NK-92 treated with Interleukin-12 subunit alpha and Interleukin-12 subunit beta, amount 100 ng/mL, for 24 hours (cell line): ENCODE measurements at regions not wholly inside any gene's neighbourhood (a gene's known extent, or its start where the extent isn't known, plus 50 kb on each side); places are given as distances from the start of the nearest gene placed in this dataset.

Source experiments
- DNase-seq: peaks from one replicate; lab custom pipeline; 2025; lab: John Stamatoyannopoulos, UW

DNA sequence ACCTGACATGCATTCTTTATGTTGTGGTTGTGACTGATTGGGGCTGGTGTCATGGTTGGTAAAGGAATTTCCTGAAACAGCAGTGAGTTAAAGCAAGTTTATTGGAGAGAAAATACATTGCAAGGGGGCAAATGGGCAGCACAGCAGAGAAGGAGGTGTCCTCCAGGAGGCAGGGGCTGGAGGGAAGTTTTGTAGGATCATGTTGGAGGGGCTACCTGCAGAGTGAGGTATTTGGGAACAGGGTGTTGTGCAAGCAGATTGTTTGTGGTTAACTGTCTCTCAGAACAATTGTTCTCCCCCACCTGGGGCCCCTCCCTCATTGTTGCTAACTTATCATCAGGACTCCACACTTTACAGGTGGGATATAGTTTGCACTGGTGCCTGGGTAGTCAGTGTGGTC, 196.0 kb downstream of the NSUN3 start:
- DNase-seq, result no peak

- no peak for DNase-seq
These were observed 196.4 kb downstream of the NSUN3 start for GRCh38 chr3:94259291-94259690.

DNA sequence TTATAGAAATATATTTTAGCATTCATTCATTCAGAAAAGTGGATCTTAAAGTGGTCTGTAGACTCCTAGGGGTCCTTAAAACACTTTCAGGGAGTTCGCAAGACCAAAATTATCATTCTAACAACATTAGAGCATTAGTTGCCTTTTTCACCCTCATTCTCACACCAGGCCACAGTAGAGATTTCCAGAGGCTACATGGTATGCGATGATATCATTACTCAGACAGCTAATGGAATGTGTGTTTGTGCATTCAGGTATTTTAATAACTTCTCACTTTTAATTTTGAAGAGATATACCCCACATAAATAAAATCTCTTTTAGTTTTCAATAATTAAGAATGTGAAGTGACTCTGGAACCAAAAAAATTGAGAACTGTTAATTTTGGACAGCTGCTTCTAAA, 206.9 kb downstream of the NSUN3 start:
- DNase-seq, result no peak

GRCh38 chr3:94272016-94272415, 209.2 kb downstream of the NSUN3 start:
- DNase-seq, result no peak

DNA sequence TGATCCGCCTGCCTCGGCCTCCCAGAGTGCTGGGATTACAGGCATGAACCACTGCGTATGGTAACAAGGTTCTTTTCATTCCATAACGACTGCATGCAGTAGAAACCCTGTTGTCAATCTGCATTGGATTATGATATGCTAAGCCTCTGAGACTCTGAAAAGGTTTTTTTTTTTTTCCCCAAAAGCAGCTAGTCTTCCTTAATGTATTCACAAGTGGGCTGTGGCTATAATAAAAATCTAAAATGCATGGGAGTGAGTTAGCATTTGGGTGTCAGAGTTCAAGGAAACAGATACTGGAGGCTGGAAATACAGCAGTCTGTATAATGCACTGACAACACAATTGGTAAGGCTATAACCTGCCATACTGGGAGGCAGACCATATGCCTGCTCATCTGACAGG, 218.1 kb downstream of the NSUN3 start:
- DNase-seq, result no peak

- no peak for DNase-seq
These were observed 223.0 kb downstream of the NSUN3 start for GRCh38 chr3:94285872-94286271.

DNA sequence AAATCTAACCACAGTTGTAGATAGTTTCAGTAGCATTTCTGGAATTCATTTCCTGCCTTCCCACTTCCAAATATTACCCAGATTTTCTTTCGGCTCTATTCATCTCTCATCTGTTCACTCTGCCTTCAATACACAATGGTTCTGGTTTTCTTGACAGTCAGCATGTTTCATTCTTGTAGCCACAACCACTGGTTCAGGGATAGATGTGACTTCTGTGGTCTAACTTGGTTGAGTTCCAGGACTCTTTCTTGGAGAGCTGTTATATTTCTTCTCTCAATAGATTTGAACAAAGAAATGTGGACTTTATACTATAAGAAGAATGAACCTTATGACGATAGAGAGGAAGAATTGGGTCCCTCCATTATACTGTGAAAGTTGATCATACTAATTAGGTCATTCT, 228.8 kb downstream of the NSUN3 start:
- no peak for DNase-seq

- DNase-seq, result no peak
These were observed 229.3 kb downstream of the NSUN3 start for GRCh38 chr3:94292151-94292550.

DNA sequence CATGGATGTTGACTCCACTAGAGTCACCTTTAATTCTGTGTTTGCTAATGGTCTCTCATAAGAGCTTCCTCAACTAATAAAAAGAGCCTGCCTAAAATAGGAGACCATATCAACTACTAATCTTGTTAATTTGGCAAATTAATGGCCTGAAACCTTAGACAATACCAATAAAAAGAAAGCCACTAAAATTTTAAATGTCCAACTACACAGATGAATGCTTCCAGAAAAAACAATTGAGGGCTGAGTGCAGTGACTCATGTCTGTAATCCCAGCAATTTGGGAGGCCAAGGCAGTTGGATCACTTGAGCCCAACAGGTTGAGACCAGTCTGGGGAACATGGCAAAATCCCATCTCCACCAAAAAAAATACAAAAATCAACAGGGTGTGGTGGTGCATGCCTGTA, 230.9 kb downstream of the NSUN3 start:
- DNase-seq, result no peak

GRCh38 chr3:94294806-94295205, 231.9 kb downstream of the NSUN3 start:
- no peak for DNase-seq

- DNase-seq, result no peak
These were observed 236.9 kb downstream of the NSUN3 start for GRCh38 chr3:94299716-94300115.

DNA sequence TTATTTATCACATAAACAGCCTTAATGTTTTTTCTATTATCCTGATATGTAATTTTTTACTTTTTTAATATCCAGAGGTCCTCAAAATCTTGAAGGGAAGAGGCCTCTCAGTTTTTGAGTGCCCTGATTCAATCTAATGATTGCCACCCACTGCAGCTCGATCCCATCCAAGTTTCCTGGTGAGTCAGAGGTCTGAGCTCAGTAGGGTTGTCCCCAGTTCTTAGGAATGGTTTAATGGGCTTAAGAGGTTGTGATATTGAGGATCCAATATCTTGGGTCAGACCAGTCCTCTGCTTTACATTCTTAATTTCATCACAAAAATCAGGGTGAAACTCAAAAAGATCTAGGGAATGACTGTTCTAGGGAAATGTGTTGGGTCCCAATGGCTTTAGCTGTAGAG, 238.5 kb downstream of the NSUN3 start:
- no peak for DNase-seq

DNA sequence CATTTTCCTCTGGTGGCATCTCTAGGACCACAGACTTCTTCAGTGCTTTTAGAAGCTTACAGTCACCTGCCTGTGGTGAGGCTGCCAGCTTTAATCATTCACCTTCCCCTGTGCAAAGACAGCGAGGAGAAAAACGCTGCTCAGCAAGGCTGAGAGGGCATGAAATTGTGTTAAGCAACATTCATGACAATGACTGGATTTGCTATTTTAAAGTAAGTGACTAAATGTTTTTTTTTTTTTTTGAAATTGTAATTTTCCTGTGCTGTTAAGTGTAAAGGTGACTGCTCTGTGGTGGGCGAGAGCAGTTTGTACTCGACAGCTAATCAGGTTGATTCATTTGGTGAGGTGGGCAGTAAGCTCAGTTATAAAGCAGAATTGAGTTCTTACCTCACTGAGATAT, 240.4 kb downstream of the NSUN3 start:
- no peak for DNase-seq

- DNase-seq, result no peak
These were observed 241.0 kb downstream of the NSUN3 start for GRCh38 chr3:94303897-94304296.

- no peak for DNase-seq
These were observed 242.1 kb downstream of the NSUN3 start for GRCh38 chr3:94304954-94305353.

- no peak for DNase-seq
These were observed 243.2 kb downstream of the NSUN3 start for GRCh38 chr3:94305835-94306611.

- DNase-seq, result no peak
These were observed 244.7 kb downstream of the NSUN3 start for GRCh38 chr3:94307588-94307987.

GRCh38 chr3:94308767-94309166, 245.9 kb downstream of the NSUN3 start:
- no peak for DNase-seq

GRCh38 chr3:94310341-94311135, 247.7 kb downstream of the NSUN3 start:
- DNase-seq, result no peak

GRCh38 chr3:94311651-94312050, 248.8 kb downstream of the NSUN3 start:
- no peak for DNase-seq

DNA sequence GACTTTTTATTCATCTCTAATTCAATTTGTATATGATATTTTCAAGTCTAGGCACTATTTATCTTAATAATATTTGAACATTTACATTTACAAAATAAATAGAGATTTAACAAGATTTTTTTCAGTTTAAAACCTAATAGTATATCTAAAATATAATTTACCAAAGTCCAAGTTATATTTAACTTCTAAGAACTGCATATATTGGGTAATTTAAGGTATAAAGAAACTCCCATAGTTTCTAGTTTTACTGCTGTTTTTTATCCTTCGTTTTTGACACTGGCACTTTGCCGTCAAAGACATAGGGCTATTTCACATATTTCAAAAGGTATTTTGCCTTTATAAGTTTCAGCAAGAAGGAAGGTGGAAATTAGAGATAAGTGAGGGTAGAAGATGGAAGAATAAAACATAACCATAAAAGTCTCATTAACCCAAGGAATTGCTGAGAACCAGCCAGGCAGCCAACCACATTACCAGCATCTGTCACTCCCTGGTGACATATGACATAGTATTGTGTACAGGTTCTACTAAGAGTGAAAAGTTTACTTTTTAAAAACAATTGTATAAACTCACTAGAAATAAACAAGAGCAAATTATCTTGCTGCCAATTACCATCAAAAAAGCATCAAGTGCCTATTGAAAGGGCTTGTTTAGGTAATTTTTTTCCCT, 251.5 kb downstream of the NSUN3 start:
- DNase-seq, result no peak

GRCh38 chr3:94317017-94317416, 254.2 kb downstream of the NSUN3 start:
- no peak for DNase-seq

GRCh38 chr3:94323596-94323995, 260.7 kb downstream of the NSUN3 start:
- no peak for DNase-seq
